Tibial nerve (tissue), 3 donors: ENCODE measurements at regions not wholly inside any gene's neighbourhood (a gene's known extent, or its start where the extent isn't known, plus 50 kb on each side); places are given as distances from the start of the nearest gene placed in this dataset.

Experiments used
- CTCF ChIP-seq, 5 experiments: fragments of 200-600 bp in 3 of 5; fragments of 450-650 bp in 2 of 5; sonication (generic) in 3 of 5; IDR thresholded peaks; one replicate each; pipeline ENCODE4 v1.5.1; 2016 to 2019; ENCODE audit warnings: antibody characterized with exemption in 5 of 5, mild to moderate bottlenecking in 3 of 5, moderate library complexity in 2 of 5
- POLR2A ChIP-seq, 2 donors: fragments of 450-650 bp; IDR thresholded peaks; one replicate each; pipeline ENCODE4 v1.6.1; 2017; ENCODE audit warnings: antibody characterized with exemption in 2 of 2, mild to moderate bottlenecking in 2 of 2, moderate library complexity in 2 of 2

GRCh38 chr7:41756650-41757182 lies 53.8 kb upstream of the INHBA start:
- TF ChIP-seq CTCF (IDR thresholded peaks at IDR 0.05) = no peak
- TF ChIP-seq POLR2A (IDR thresholded peaks at IDR 0.05) = no peak
